SU-DHL-6 (cell line): ENCODE measurements at regions not wholly inside any gene's neighbourhood (a gene's known extent, or its start where the extent isn't known, plus 50 kb on each side); places are given as distances from the start of the nearest gene placed in this dataset.

Source experiments
- H2AFZ ChIP-seq: fragments of 200-600 bp; sonication (generic); 2 replicates; pipeline ENCODE4 v1.6.1; 2014; ENCODE audit warnings: low read depth, mild to moderate bottlenecking, moderate library complexity, mixed read lengths, antibody characterized with exemption, low read length; ENCODE audit not compliant: severe bottlenecking
- H3F3A ChIP-seq: fragments of 200-600 bp; shearing (Covaris generic); 2 replicates; pipeline ENCODE4 v1.6.0; 2016; ENCODE audit warnings: antibody characterized with exemption, mild to moderate bottlenecking; ENCODE audit not compliant: insufficient read depth
- H3K27ac ChIP-seq: fragments of 200-600 bp; sonication (generic); 2 replicates; pipeline ENCODE4 v1.5.1; 2016; ENCODE audit warnings: low read depth, mild to moderate bottlenecking, low read length, moderate library complexity, mixed read lengths
- H3K27me3 ChIP-seq: fragments of 200-600 bp; sonication (generic), shearing (Covaris generic); 2 replicates; pipeline ENCODE4 v1.6.0; 2014; ENCODE audit warnings: mild to moderate bottlenecking, low read length
- H3K36me3 ChIP-seq: fragments of 200-600 bp; sonication (generic); 2 replicates; pipeline ENCODE4 v1.6.1; 2014; ENCODE audit warnings: mild to moderate bottlenecking, low read length, mixed read lengths
- H3K4me2 ChIP-seq: fragments of 300-600, 200-600 bp; shearing (Covaris generic), sonication (generic); 2 replicates; pipeline ENCODE4 v1.6.0; 2014; ENCODE audit warnings: low read length, low read depth, mild to moderate bottlenecking; ENCODE audit not compliant: poor library complexity, severe bottlenecking
- H3K4me3 ChIP-seq: fragments of 200-600 bp; sonication (generic); 2 replicates; pipeline ENCODE4 v1.5.1; 2014; ENCODE audit warnings: antibody characterized with exemption, low read length, mild to moderate bottlenecking, mixed read lengths; ENCODE audit not compliant: insufficient read depth, poor library complexity, severe bottlenecking
- H3K79me2 ChIP-seq: fragments of 200-600 bp; sonication (generic); 2 replicates; pipeline ENCODE4 v1.6.1; 2014; ENCODE audit warnings: mild to moderate bottlenecking, low read length, moderate library complexity; ENCODE audit not compliant: insufficient read depth
- H3K9ac ChIP-seq: fragments of 200-600 bp; sonication (generic); 2 replicates; pipeline ENCODE4 v1.7.0; 2014; ENCODE audit warnings: mild to moderate bottlenecking, low read length
- H3K9me2 ChIP-seq: fragments of 200-600 bp; sonication (generic); replicated peaks from 2 replicates; pipeline ENCODE4 v1.6.1; 2014; ENCODE audit warnings: low read length; ENCODE audit not compliant: insufficient read depth
- H3K9me3 ChIP-seq: fragments of 200-600 bp; sonication (generic); 2 replicates; pipeline ENCODE4 v1.6.1; 2014; ENCODE audit warnings: low read length, mixed read lengths; ENCODE audit not compliant: insufficient read depth
- H4K20me1 ChIP-seq: fragments of 200-600 bp; sonication (generic); 2 replicates; pipeline ENCODE4 v1.6.1; 2014; ENCODE audit warnings: low read depth, mild to moderate bottlenecking, antibody characterized with exemption, low read length, moderate library complexity, mixed read lengths
- EZH2phosphoT487 ChIP-seq: fragments of 200-600 bp; sonication (generic), shearing (Covaris generic); conservative IDR thresholded peaks from 2 replicates; pipeline ENCODE4 v1.6.1; 2018; ENCODE audit warnings: mild to moderate bottlenecking, antibody characterized with exemption, low read length, moderate library complexity, mixed read lengths
- TF ChIP-seq, protein P1 (sequence below): fragments of 200-600 bp; sonication (generic); IDR thresholded peaks from one replicate; pipeline ENCODE4 v1.5.1; 2017; ENCODE audit warnings: antibody characterized with exemption, mild to moderate bottlenecking, low read length, moderate library complexity; ENCODE audit not compliant: insufficient read depth, poor library complexity, severe bottlenecking

DNA sequence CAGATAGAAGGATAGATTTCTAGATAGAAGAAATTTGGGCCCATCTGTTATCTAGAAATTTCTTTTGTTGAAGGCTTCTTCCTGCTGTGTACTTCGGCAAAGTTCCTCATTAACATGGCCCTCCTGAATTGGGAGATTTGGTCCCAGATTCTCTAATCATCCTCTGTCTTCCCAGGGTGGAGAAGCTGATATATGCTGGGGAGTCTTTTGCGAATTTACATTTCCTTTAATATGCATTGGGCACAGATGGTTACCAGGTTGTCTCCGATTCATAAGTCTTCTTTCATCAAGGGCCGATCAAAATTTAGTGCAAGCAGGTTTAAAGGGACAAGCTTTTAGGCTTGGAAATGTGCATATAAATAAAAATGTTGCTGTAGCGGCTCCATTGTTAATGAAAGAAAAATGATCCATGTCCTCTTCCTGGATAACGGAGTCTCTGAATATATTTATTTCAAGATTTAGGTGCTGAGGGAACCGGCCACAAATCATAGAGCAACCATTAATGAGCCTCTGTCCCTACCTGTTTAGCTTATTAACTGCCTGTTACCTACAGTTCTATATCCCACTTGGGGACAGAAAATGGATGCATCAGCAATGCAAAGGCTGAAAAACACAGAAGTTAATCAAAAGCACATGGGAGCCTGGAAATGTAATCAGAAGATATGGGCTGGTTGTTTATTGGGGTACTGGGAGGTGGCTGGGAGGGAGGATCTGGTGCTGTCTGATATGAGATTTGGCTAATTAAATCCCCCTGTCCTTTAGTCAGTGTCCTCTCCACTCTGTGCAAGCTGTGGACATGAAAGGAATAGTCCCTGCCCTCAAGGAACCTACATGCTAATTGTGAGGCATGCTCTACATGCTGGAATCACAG, 234.7 kb downstream of the MAN2A1 start:
- H3K9ac ChIP-seq = no peak overlapping the region
- H3K27ac ChIP-seq = no peak overlapping the region
- H3K4me3 ChIP-seq = no peak overlapping the region
- H3K9me2 ChIP-seq = 0 out of 2 replicates have a peak, but pooled peaks cover 3% of the 10 kb centered on the region
- no peaks in the 10 kb centered on the region for H3K27me3 ChIP-seq
- no peaks in the 10 kb centered on the region for H3K9me3 ChIP-seq
- no peak overlapping the region for H3K4me2 ChIP-seq
- no peaks in the 10 kb centered on the region for H3K36me3 ChIP-seq
- H4K20me1 ChIP-seq = no peaks in the 10 kb centered on the region
- H3K79me2 ChIP-seq = no peaks in the 10 kb centered on the region
- H3F3A ChIP-seq = no peaks in the 10 kb centered on the region
- TF ChIP-seq, protein P1, sequence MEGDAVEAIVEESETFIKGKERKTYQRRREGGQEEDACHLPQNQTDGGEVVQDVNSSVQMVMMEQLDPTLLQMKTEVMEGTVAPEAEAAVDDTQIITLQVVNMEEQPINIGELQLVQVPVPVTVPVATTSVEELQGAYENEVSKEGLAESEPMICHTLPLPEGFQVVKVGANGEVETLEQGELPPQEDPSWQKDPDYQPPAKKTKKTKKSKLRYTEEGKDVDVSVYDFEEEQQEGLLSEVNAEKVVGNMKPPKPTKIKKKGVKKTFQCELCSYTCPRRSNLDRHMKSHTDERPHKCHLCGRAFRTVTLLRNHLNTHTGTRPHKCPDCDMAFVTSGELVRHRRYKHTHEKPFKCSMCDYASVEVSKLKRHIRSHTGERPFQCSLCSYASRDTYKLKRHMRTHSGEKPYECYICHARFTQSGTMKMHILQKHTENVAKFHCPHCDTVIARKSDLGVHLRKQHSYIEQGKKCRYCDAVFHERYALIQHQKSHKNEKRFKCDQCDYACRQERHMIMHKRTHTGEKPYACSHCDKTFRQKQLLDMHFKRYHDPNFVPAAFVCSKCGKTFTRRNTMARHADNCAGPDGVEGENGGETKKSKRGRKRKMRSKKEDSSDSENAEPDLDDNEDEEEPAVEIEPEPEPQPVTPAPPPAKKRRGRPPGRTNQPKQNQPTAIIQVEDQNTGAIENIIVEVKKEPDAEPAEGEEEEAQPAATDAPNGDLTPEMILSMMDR = no peak
- no peak for TF ChIP-seq EZH2phosphoT487
- no peak overlapping the region for H2AFZ ChIP-seq

GRCh38 chr5:109927639-109928038, 237.9 kb downstream of the MAN2A1 start:
- Histone ChIP-seq H3K36me3 (no peaks in the 10 kb centered on the region), H3K9me3 (no peaks in the 10 kb centered on the region), H2AFZ (no peak overlapping the region), H4K20me1 (no peaks in the 10 kb centered on the region), H3K9me2 (0 out of 2 replicates have a peak, but pooled peaks cover 3% of the 10 kb centered on the region), H3K79me2 (no peaks in the 10 kb centered on the region), H3K4me3 (no peak overlapping the region), H3K27ac (no peak overlapping the region), H3K27me3 (no peaks in the 10 kb centered on the region), H3K9ac (no peak overlapping the region), H3F3A (no peaks in the 10 kb centered on the region), H3K4me2 (no peak overlapping the region)
- no peak for TF ChIP-seq EZH2phosphoT487
- TF ChIP-seq, protein P1 = no peak

- Histone ChIP-seq H3K9ac (no peak overlapping the region), H3K27me3 (no peaks in the 10 kb centered on the region), H3K4me3 (no peak overlapping the region), H3F3A (no peaks in the 10 kb centered on the region), H3K9me2 (0 out of 2 replicates have a peak, but pooled peaks cover 3% of the 10 kb centered on the region), H3K27ac (no peak overlapping the region), H3K4me2 (no peak overlapping the region), H3K79me2 (no peaks in the 10 kb centered on the region), H2AFZ (no peak overlapping the region), H3K36me3 (no peaks in the 10 kb centered on the region), H4K20me1 (no peaks in the 10 kb centered on the region), H3K9me3 (no peaks in the 10 kb centered on the region)
- no peak for TF ChIP-seq EZH2phosphoT487
- TF ChIP-seq, protein P1 = no peak
Observed at GRCh38 chr5:109928046-109928445, 238.3 kb downstream of the MAN2A1 start.
